Naive thymus-derived CD4-positive, alpha-beta T cell (primary cell): ENCODE measurements at regions not wholly inside any gene's neighbourhood (a gene's known extent, or its start where the extent isn't known, plus 50 kb on each side); places are given as distances from the start of the nearest gene placed in this dataset.

Experiments used
- ATAC-seq: fragments of 150-1000 bp; cut with Tn5 transposase; 2 replicates; pipeline ENCODE4 v1.10.0; 2021; ENCODE audit warnings: mild to moderate bottlenecking, moderate library complexity
- CTCF ChIA-PET: fragments of 350-600 bp; sonication (Branson Sonifier 250); formaldehyde crosslinking; loops from one replicate; lab custom pipeline; 2021; ENCODE audit warnings: antibody characterized with exemption; lab: Charles Lee
- POLR2A ChIA-PET: fragments of 350-600 bp; sonication (Branson Sonifier 250); formaldehyde crosslinking; loops from one replicate; lab custom pipeline; 2021; ENCODE audit warnings: antibody characterized with exemption, inconsistent platforms; lab: Charles Lee
- DNase-seq, 9 donors: peaks; one replicate each; pipeline versions ENCODE4 v3.0.0 to v3.0.0-alpha.2; 2020 to 2022; ENCODE audit warnings: mixed read lengths in 1 of 9
- H3K27ac ChIP-seq: one replicate; pipeline ENCODE4 v1.7.0; 2013; ENCODE audit warnings: mild to moderate bottlenecking, low read depth, low read length, moderate library complexity
- H3K27me3 ChIP-seq, 2 donors: one replicate each; pipeline ENCODE4 v1.7.0; 2013; ENCODE audit warnings: low read length in 2 of 2, mild to moderate bottlenecking in 2 of 2, moderate library complexity in 2 of 2; ENCODE audit not compliant: control insufficient read depth in 2 of 2, insufficient read depth in 2 of 2
- H3K36me3 ChIP-seq, 3 experiments: 1 replicate in 2 of 3; 2 replicates in 1 of 3; pipeline ENCODE4 v1.7.0; 2013; ENCODE audit warnings: low read length in 3 of 3, mild to moderate bottlenecking in 3 of 3, moderate library complexity in 1 of 3; ENCODE audit not compliant: insufficient read depth in 3 of 3, control insufficient read depth in 2 of 3
- H3K4me1 ChIP-seq, 2 donors: one replicate each; pipeline ENCODE4 v1.7.0; 2013; ENCODE audit warnings: low read length in 2 of 2, mild to moderate bottlenecking in 2 of 2, moderate library complexity in 1 of 2; ENCODE audit not compliant: control insufficient read depth in 2 of 2, insufficient read depth in 2 of 2
- H3K4me3 ChIP-seq: 2 replicates; pipeline ENCODE4 v1.7.0; 2013; ENCODE audit warnings: mild to moderate bottlenecking, low read length
- H3K9me3 ChIP-seq, 3 experiments: 1 replicate in 2 of 3; 2 replicates in 1 of 3; pipeline ENCODE4 v1.7.0; 2013; ENCODE audit warnings: low read length in 3 of 3; ENCODE audit not compliant: control insufficient read depth in 2 of 3
- H3K27ac Mint-ChIP-seq, 9 donors: one replicate each; pipeline ENCODE4 v1.8.0; 2020 to 2022; ENCODE audit warnings: mixed read lengths in 9 of 9, mild to moderate bottlenecking in 8 of 9, moderate library complexity in 5 of 9, inconsistent platforms in 2 of 9
- H3K27me3 Mint-ChIP-seq, 5 donors: one replicate each; pipeline ENCODE4 v1.8.0; 2021 to 2022; ENCODE audit warnings: mixed read lengths in 5 of 5, mild to moderate bottlenecking in 1 of 5
- H3K36me3 Mint-ChIP-seq, 5 donors: one replicate each; pipeline ENCODE4 v1.8.0; 2020 to 2022; ENCODE audit warnings: mixed read lengths in 5 of 5, mild to moderate bottlenecking in 3 of 5, inconsistent platforms in 1 of 5
- H3K4me1 Mint-ChIP-seq, 7 donors: one replicate each; pipeline ENCODE4 v1.8.0; 2020 to 2022; ENCODE audit warnings: mixed read lengths in 7 of 7, mild to moderate bottlenecking in 3 of 7, inconsistent platforms in 1 of 7
- H3K4me3 Mint-ChIP-seq, 10 donors: one replicate each; pipeline ENCODE4 v1.8.0; 2020 to 2022; ENCODE audit warnings: mild to moderate bottlenecking in 10 of 10, mixed read lengths in 10 of 10, moderate library complexity in 6 of 10, inconsistent platforms in 2 of 10
- H3K9me3 Mint-ChIP-seq, 11 donors: one replicate each; pipeline ENCODE4 v1.8.0; 2020 to 2022; ENCODE audit warnings: mixed read lengths in 11 of 11, mild to moderate bottlenecking in 4 of 11, inconsistent platforms in 1 of 11, moderate library complexity in 1 of 11
- intact Hi-C, 2 donors: fragments of 100-400 bp; cut with micrococcal nuclease; formaldehyde crosslinking; loops; one replicate each; pipeline ENCODE4 v1.15.1; 2023

DNA sequence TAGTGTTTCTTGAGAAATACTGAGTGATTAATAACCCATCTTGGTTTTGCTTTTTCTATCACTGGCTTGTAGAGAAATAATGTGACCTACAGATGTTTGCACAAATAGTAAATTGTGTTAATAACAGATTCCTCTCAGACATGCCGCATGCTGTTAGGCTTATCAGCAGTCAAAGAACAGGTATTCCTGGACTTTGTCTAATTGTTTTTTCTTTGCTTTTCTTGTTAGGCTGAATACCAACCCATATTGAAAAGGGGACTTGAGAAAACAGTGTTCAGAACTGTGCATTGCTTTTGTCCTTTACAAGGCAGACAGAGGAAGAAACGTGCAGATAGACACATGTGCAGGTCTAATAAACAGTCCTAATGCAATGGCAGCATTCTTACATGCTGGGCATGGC lies 51.0 kb upstream of the RARB start:
- Histone ChIP-seq H3K4me3 (no peak overlapping the region), H3K27ac (no peak overlapping the region), H3K4me1 (no peaks in the 10 kb centered on the region), H3K27me3 (no peaks in the 10 kb centered on the region), H3K36me3 (no peaks in the 10 kb centered on the region), H3K9me3 (no peaks in the 10 kb centered on the region)
- ATAC-seq, result no peak
- POLR2A ChIA-PET, result no interaction called here
- intact Hi-C loops, result no loop called here
- Mint-ChIP-seq H3K9me3 (peaks cover 0 to 13% (median 0%) of the 10 kb centered on the region in 11 donors), H3K27me3 (peaks cover 0 to 5% (median 0%) of the 10 kb centered on the region in 5 donors), H3K36me3 (peaks cover 0 to 3% (median 0%) of the 10 kb centered on the region in 5 donors), H3K27ac (no peak overlapping the region), H3K4me3 (no peak overlapping the region), H3K4me1 (no peaks in the 10 kb centered on the region)
- DNase-seq, result no peak
- CTCF ChIA-PET, result no interaction called here
